NCI-H1417 (cell line): ENCODE measurements at regions not wholly inside any gene's neighbourhood (a gene's known extent, or its start where the extent isn't known, plus 50 kb on each side); places are given as distances from the start of the nearest gene placed in this dataset.

Experiments used
- DNase-seq, 3 experiments: peaks; one replicate each; lab custom pipeline; 2025; lab: John Stamatoyannopoulos, UW

- DNase-seq, result no peak
Measured at GRCh38 chr5:54743581-54743980, 226.0 kb downstream of the SNX18 start.

GRCh38 chr5:54742417-54742891 is 224.9 kb downstream of the SNX18 start:
- no peak for DNase-seq

- no peak for DNase-seq
Measured at GRCh38 chr5:54741711-54742110, 224.2 kb downstream of the SNX18 start.

GRCh38 chr5:54740141-54740540 is 222.6 kb downstream of the SNX18 start:
- DNase-seq, result no peak

- no peak for DNase-seq
Measured at GRCh38 chr5:54739371-54739770, 221.8 kb downstream of the SNX18 start.

- DNase-seq, result no peak
Measured at GRCh38 chr5:54738973-54739367, 221.4 kb downstream of the SNX18 start.

GRCh38 chr5:54738118-54738972 is 220.8 kb downstream of the SNX18 start:
- no peak for DNase-seq

GRCh38 chr5:54736003-54736797 is 218.6 kb downstream of the SNX18 start:
- peak in 1 of 3 experiments; percentile 5 for DNase-seq

GRCh38 chr5:54733101-54733500 is 215.5 kb downstream of the SNX18 start:
- DNase-seq, result no peak

GRCh38 chr5:54732108-54732507 is 214.5 kb downstream of the SNX18 start:
- no peak for DNase-seq

- no peak for DNase-seq
Measured at GRCh38 chr5:54728588-54728915, 211.0 kb downstream of the SNX18 start.

GRCh38 chr5:54727874-54728587 is 210.5 kb downstream of the SNX18 start:
- peak in 2 of 3 experiments; percentile 6 to 73 for DNase-seq

- DNase-seq, result no peak
Measured at GRCh38 chr5:54725391-54726280, 208.1 kb downstream of the SNX18 start.

GRCh38 chr5:54722846-54723433 is 205.4 kb downstream of the SNX18 start:
- no peak for DNase-seq

GRCh38 chr5:54721951-54722654 is 204.5 kb downstream of the SNX18 start:
- no peak for DNase-seq

- no peak for DNase-seq
Measured at GRCh38 chr5:54721116-54721515, 203.6 kb downstream of the SNX18 start.

- no peak for DNase-seq
Measured at GRCh38 chr5:54720341-54720740, 202.8 kb downstream of the SNX18 start.

GRCh38 chr5:54719384-54720283 is 202.1 kb downstream of the SNX18 start:
- no peak for DNase-seq

- DNase-seq, result no peak
Measured at GRCh38 chr5:54718656-54719055, 201.1 kb downstream of the SNX18 start.
